DOHH2 (cell line): ENCODE measurements at regions not wholly inside any gene's neighbourhood (a gene's known extent, or its start where the extent isn't known, plus 50 kb on each side); places are given as distances from the start of the nearest gene placed in this dataset.

Experiments used
- EZH2phosphoT487 ChIP-seq: fragments of 200-600 bp; sonication (generic); IDR thresholded peaks from 2 replicates; pipeline ENCODE4 v1.6.1; 2017; ENCODE audit warnings: borderline replicate concordance, mild to moderate bottlenecking, antibody characterized with exemption, low read length, moderate library complexity, mixed read lengths
- TF ChIP-seq, protein P1 (sequence below): fragments of 200-600 bp; sonication (generic); IDR thresholded peaks from one replicate; pipeline ENCODE4 v1.5.1; 2014; ENCODE audit warnings: antibody characterized with exemption, mild to moderate bottlenecking, low read depth, low read length; ENCODE audit not compliant: poor library complexity, severe bottlenecking

DNA sequence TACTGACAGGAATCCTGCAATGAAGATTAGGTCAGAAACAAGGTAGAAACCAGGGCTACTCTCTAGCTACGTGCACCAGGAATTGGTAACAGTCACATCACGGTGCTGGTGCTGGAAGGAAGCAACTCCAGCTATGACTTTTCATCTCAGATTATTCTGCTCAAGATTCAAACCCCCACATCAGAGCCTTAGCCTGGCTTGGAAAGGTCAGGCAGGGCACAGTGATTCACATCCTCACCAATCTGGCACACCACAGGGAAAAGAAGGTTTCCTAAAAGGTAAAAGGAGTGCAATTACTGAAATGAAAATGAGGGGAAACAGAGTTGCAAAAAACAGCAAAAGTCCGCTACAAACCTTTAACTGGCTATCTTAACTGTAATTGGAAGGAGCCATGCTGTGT lies 240.2 kb upstream of the NPSR1 start:
- TF ChIP-seq, protein P1, sequence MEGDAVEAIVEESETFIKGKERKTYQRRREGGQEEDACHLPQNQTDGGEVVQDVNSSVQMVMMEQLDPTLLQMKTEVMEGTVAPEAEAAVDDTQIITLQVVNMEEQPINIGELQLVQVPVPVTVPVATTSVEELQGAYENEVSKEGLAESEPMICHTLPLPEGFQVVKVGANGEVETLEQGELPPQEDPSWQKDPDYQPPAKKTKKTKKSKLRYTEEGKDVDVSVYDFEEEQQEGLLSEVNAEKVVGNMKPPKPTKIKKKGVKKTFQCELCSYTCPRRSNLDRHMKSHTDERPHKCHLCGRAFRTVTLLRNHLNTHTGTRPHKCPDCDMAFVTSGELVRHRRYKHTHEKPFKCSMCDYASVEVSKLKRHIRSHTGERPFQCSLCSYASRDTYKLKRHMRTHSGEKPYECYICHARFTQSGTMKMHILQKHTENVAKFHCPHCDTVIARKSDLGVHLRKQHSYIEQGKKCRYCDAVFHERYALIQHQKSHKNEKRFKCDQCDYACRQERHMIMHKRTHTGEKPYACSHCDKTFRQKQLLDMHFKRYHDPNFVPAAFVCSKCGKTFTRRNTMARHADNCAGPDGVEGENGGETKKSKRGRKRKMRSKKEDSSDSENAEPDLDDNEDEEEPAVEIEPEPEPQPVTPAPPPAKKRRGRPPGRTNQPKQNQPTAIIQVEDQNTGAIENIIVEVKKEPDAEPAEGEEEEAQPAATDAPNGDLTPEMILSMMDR = no peak
- TF ChIP-seq EZH2phosphoT487 = no peak
